HepG2 (cell line): ENCODE measurements at regions not wholly inside any gene's neighbourhood (a gene's known extent, or its start where the extent isn't known, plus 50 kb on each side); places are given as distances from the start of the nearest gene placed in this dataset.

Source experiments
- ATAC-seq: fragments of 200-7000 bp; cut with Tn5 transposase; 3 replicates; pipeline ENCODE4 v1.9.1; 2020; ENCODE audit warnings: mild to moderate bottlenecking, moderate library complexity
- BruUV-seq: library from RNA; stranded (reverse); fragments of 400-500 nt; replicated peaks from 2 replicates; lab custom pipeline; 2021; lab: Mats Ljungman, UMichigan
- CTCF ChIA-PET: fragments of 300-600 bp; formaldehyde crosslinking; extraction: SDS; loops from one replicate; lab custom pipeline; 2021; ENCODE audit warnings: low total read pairs, inconsistent platforms, low intra/inter-chr PET ratio; lab: Yijun Ruan, JAX
- POLR2A ChIA-PET: fragments of 350-600 bp; sonication (Branson Sonifier 250); formaldehyde crosslinking; loops from one replicate; lab custom pipeline; 2020; ENCODE audit warnings: antibody characterized with exemption, inconsistent platforms; lab: Yijun Ruan, JAX
- DNase-seq: peaks from one replicate; pipeline ENCODE4 v3.0.0-alpha.2; 2015; ENCODE audit warnings: low spot score
- FAIRE-seq: peaks from 3 replicates; lab custom pipeline; 2011; peaks lifted over from hg19 to GRCh38; lab: Jason Lieb, UNC
- H2AFZ ChIP-seq: one replicate; pipeline ENCODE4 v1.6.1; 2011; ENCODE audit warnings: low read length, inconsistent platforms
- H3K27ac ChIP-seq: fragments of 300-600 bp; 3 replicates; pipeline ENCODE4 v1.8.0; 2011; ENCODE audit warnings: mixed run types, mild to moderate bottlenecking, mixed read lengths, low read length, inconsistent platforms; ENCODE audit not compliant: insufficient read depth; ENCODE audit errors: extremely low read length
- H3K27me3 ChIP-seq, 2 experiments: fragments of 200-600 bp in 1 of 2; 2 replicates in 1 of 2; 3 replicates in 1 of 2; pipeline versions ENCODE4 v1.6.0 to v1.8.0; 2011; ENCODE audit warnings: low read length in 2 of 2, mild to moderate bottlenecking in 2 of 2, moderate library complexity in 2 of 2, inconsistent platforms in 1 of 2; ENCODE audit not compliant: insufficient read depth in 2 of 2, control insufficient read depth in 1 of 2
- H3K36me3 ChIP-seq, 2 experiments: fragments of 200-600 bp in 1 of 2; replicated peaks in 1 of 2; 2 replicates in 1 of 2; 3 replicates in 1 of 2; pipeline versions ENCODE4 v1.5.1 to v1.8.0; 2011; ENCODE audit warnings: low read length in 2 of 2, inconsistent platforms in 1 of 2; ENCODE audit not compliant: insufficient read depth in 2 of 2, control insufficient read depth in 1 of 2
- H3K4me1 ChIP-seq: 2 replicates; pipeline ENCODE4 v1.5.1; 2012; ENCODE audit warnings: low read length, inconsistent platforms; ENCODE audit not compliant: insufficient read depth
- H3K4me2 ChIP-seq: 2 replicates; pipeline ENCODE4 v1.6.0; 2011; ENCODE audit warnings: low read depth, low read length, inconsistent platforms
- H3K4me3 ChIP-seq, 3 experiments: fragments of 200-600 bp in 1 of 3; sonication (generic), shearing (Covaris generic) in 1 of 3; replicated peaks in 1 of 3; 2 replicates each; pipeline ENCODE4 v1.5.1; 2011 to 2016; ENCODE audit warnings: low read length in 3 of 3, inconsistent platforms in 2 of 3, low read depth in 2 of 3, mild to moderate bottlenecking in 2 of 3, control low read depth in 1 of 3, mixed read lengths in 1 of 3; ENCODE audit not compliant: insufficient read depth in 1 of 3
- H3K79me2 ChIP-seq: one replicate; pipeline ENCODE4 v1.6.1; 2011; ENCODE audit warnings: low read length, inconsistent platforms; ENCODE audit not compliant: insufficient read depth
- H3K9ac ChIP-seq: 2 replicates; pipeline ENCODE4 v1.6.0; 2011; ENCODE audit warnings: mild to moderate bottlenecking, low read depth, low read length, inconsistent platforms; ENCODE audit not compliant: insufficient read depth
- H3K9me3 ChIP-seq: 2 replicates; pipeline ENCODE4 v1.5.1; 2012; ENCODE audit warnings: mild to moderate bottlenecking, low read length
- H4K20me1 ChIP-seq: 2 replicates; pipeline ENCODE4 v1.6.0; 2011; ENCODE audit warnings: inconsistent platforms, mild to moderate bottlenecking, low read length, moderate library complexity; ENCODE audit not compliant: insufficient read depth
- ARID2 ChIP-seq: sonication (generic); formaldehyde crosslinking; IDR thresholded peaks from 2 replicates; pipeline ENCODE4 v1.8.1; 2022; ENCODE audit warnings: mild to moderate bottlenecking, missing genetic modification reagents, borderline replicate concordance
- MBD4 ChIP-seq: IDR thresholded peaks from 2 replicates; pipeline ENCODE4 v1.6.1; 2012; ENCODE audit warnings: low read length, inconsistent platforms, borderline replicate concordance
- PHF21A ChIP-seq: sonication (generic); formaldehyde crosslinking; IDR thresholded peaks from 2 replicates; pipeline ENCODE4 v1.5.0; 2020; ENCODE audit warnings: mild to moderate bottlenecking, missing genetic modification reagents
- REL ChIP-seq: sonication (generic); formaldehyde crosslinking; conservative IDR thresholded peaks from 2 replicates; pipeline ENCODE4 v1.8.0; 2022; ENCODE audit warnings: mild to moderate bottlenecking, missing genetic modification reagents, moderate library complexity
- RELA ChIP-seq: sonication (generic); formaldehyde crosslinking; IDR thresholded peaks from 2 replicates; pipeline ENCODE4 v1.4.0; 2020; ENCODE audit warnings: missing genetic modification reagents
- ZKSCAN5 ChIP-seq: sonication (generic); formaldehyde crosslinking; IDR thresholded peaks from 2 replicates; pipeline ENCODE4 v1.5.1; 2020; ENCODE audit warnings: mild to moderate bottlenecking, missing genetic modification reagents
- ZNF274 ChIP-seq: sonication (generic); formaldehyde crosslinking; IDR thresholded peaks from 2 replicates; pipeline ENCODE4 v1.5.1; 2020; ENCODE audit warnings: mild to moderate bottlenecking, missing genetic modification reagents
- ZNF609 ChIP-seq: sonication (generic); formaldehyde crosslinking; IDR thresholded peaks from 2 replicates; pipeline ENCODE4 v1.4.0; 2020; ENCODE audit warnings: mild to moderate bottlenecking, missing genetic modification reagents, borderline replicate concordance
- ZNF839 ChIP-seq: sonication (generic); formaldehyde crosslinking; IDR thresholded peaks from 2 replicates; pipeline ENCODE4 v1.4.0; 2020; ENCODE audit warnings: missing genetic modification reagents, mild to moderate bottlenecking, borderline replicate concordance
- WGBS: methylation state at CpG from one replicate; pipeline ENCODE4 v1.1.6; 2017; ENCODE audit warnings: low lambda C conversion rate; 5-methylcytosine and 5-hydroxymethylcytosine counted together
- in situ Hi-C: cut with HindIII; loops from 2 replicates; pipeline ENCODE4 v1.10.0; 2017; ENCODE audit warnings: low pct_unique_long_range_greater_than_20kb; ENCODE audit not compliant: extremely low pct_ligation_motif_present
- intact Hi-C: fragments of 100-400 bp; cut with micrococcal nuclease; formaldehyde crosslinking; loops from one replicate; pipeline ENCODE4 v1.10.0; 2022; ENCODE audit not compliant: unreplicated experiment

GRCh38 chr16:50440991-50441390 is 72.2 kb upstream of the BRD7 start (continued):
- no peak for TF ChIP-seq ZNF609 (CRISPR knock-in tag)
- no peak for TF ChIP-seq RELA (CRISPR knock-in tag)
- TF ChIP-seq REL (CRISPR knock-in tag), result no peak
- no peak for TF ChIP-seq ZKSCAN5 (CRISPR knock-in tag)
- no peak for TF ChIP-seq ZNF839 (CRISPR knock-in tag)
- no peak for TF ChIP-seq ARID2

GRCh38 chr16:50440531-50440930 is 71.7 kb upstream of the BRD7 start:
- Histone ChIP-seq H3K4me1 (peaks cover 37% of the 10 kb centered on the region), H2AFZ (no peak overlapping the region), H3K4me2 (no peak overlapping the region), H3K4me3 (no peak overlapping the region), H3K27me3 (no peaks in the 10 kb centered on the region), H3K27ac (no peak overlapping the region), H3K9ac (no peak overlapping the region)
- CTCF ChIA-PET, result no interaction called here
- 14% methylated on average over 2 of the region's 2 CpGs for WGBS
- DNase-seq, result no peak
- no peak for TF ChIP-seq MBD4
- TF ChIP-seq ZNF274 (CRISPR knock-in tag), result no peak
- TF ChIP-seq PHF21A (CRISPR knock-in tag), result no peak
- no peak for TF ChIP-seq ZNF839 (CRISPR knock-in tag)
- TF ChIP-seq, all 625 proteins: peak for 0
- H3K36me3 ChIP-seq, result no peaks in the 10 kb centered on the region
- POLR2A ChIA-PET, result no interaction called here
- in situ Hi-C loops (no loop called here), intact Hi-C loops (no loop called here)
- no peaks in the 10 kb centered on the region for H3K79me2 ChIP-seq
- no peaks in the 10 kb centered on the region for H4K20me1 ChIP-seq
- peaks cover 23% of the 10 kb centered on the region for H3K9me3 ChIP-seq
- no TSS peak for BruUV-seq
- FAIRE-seq (no peak), ATAC-seq (no peak)
